ENCODE measurements at regions not wholly inside any gene's neighbourhood (a gene's known extent, or its start where the extent isn't known, plus 50 kb on each side); places are given as distances from the start of the nearest gene placed in this dataset.

GRCh38 chr14:83342590-83342989, 1808.9 kb upstream of the SEL1L start:
- no TSS peak for BruUV-seq (replicated peaks)
- Histone ChIP-seq H4K20me1 (ENCODE audit: insufficient read depth, low read length) (no peaks in the 10 kb centered on the region), H3K9me2 (ENCODE audit: insufficient read depth, low read length) (no peaks in the 10 kb centered on the region), H2AFZ (ENCODE audit: low read length) (no peak overlapping the region), H3K9me3 (ENCODE audit: low read length) (no peaks in the 10 kb centered on the region), H3K4me1 (ENCODE audit: insufficient read depth, low read length, poor library complexity, severe bottlenecking) (no peaks in the 10 kb centered on the region), H3K4me3 (ENCODE audit: low read depth, low read length, poor library complexity, severe bottlenecking) (no peak overlapping the region), H3K27ac (ENCODE audit: low read depth, low read length, poor library complexity, severe bottlenecking) (no peak overlapping the region), H3K79me2 (ENCODE audit: insufficient read depth, low read depth, low read length) (no peaks in the 10 kb centered on the region), H3K4me2 (ENCODE audit: low read length) (no peak overlapping the region), H3K36me3 (ENCODE audit: insufficient read depth, low read length) (no peaks in the 10 kb centered on the region)
- ChIA-PET CTCF (ENCODE audit: unreplicated experiment) (no interaction called here), POLR2A (interaction anchor here (0.6 to 2.2 kb wide), 7 partner anchors 11 to 59 kb away, joined by 3 to 9 read pairs (median 5); no protein-coding TSS in a partner anchor)
- no peak for TF ChIP-seq EZH2phosphoT487 (IDR thresholded peaks at IDR 0.05; ENCODE audit: borderline replicate concordance, low read depth, low read length)
- TF ChIP-seq CTCF (conservative IDR thresholded peaks at IDR 0.05; ENCODE audit: low read length), result no peak
- DNase-seq (ENCODE audit: low spot score), result no peak
- intact Hi-C loops (cut with micrococcal nuclease; ENCODE audit: unreplicated experiment), result no loop called here

- Histone ChIP-seq H3K4me3 (ENCODE audit: low read depth, low read length, poor library complexity, severe bottlenecking) (no peak overlapping the region), H3K36me3 (ENCODE audit: insufficient read depth, low read length) (no peaks in the 10 kb centered on the region), H3K79me2 (ENCODE audit: insufficient read depth, low read depth, low read length) (no peaks in the 10 kb centered on the region), H3K4me2 (ENCODE audit: low read length) (no peak overlapping the region), H2AFZ (ENCODE audit: low read length) (no peak overlapping the region), H3K9me3 (ENCODE audit: low read length) (no peaks in the 10 kb centered on the region), H4K20me1 (ENCODE audit: insufficient read depth, low read length) (no peaks in the 10 kb centered on the region), H3K27ac (ENCODE audit: low read depth, low read length, poor library complexity, severe bottlenecking) (no peak overlapping the region), H3K4me1 (ENCODE audit: insufficient read depth, low read length, poor library complexity, severe bottlenecking) (no peaks in the 10 kb centered on the region), H3K9me2 (ENCODE audit: insufficient read depth, low read length) (no peaks in the 10 kb centered on the region)
- ChIA-PET CTCF (ENCODE audit: unreplicated experiment) (no interaction called here), POLR2A (interaction anchor here (0.6 to 0.8 kb wide), 2 partner anchors 13 to 85 kb away, joined by 3 read pairs; no protein-coding TSS in a partner anchor)
- no TSS peak for BruUV-seq (replicated peaks)
- no peak for DNase-seq (ENCODE audit: low spot score)
- no peak for TF ChIP-seq EZH2phosphoT487 (IDR thresholded peaks at IDR 0.05; ENCODE audit: borderline replicate concordance, low read depth, low read length)
- no peak for TF ChIP-seq CTCF (conservative IDR thresholded peaks at IDR 0.05; ENCODE audit: low read length)
- intact Hi-C loops (cut with micrococcal nuclease; ENCODE audit: unreplicated experiment), result no loop called here
These were observed 1814.2 kb upstream of the SEL1L start for GRCh38 chr14:83347874-83348273.

- Histone ChIP-seq H2AFZ (ENCODE audit: low read length) (no peak overlapping the region), H3K4me1 (ENCODE audit: insufficient read depth, low read length, poor library complexity, severe bottlenecking) (peaks cover 36% of the 10 kb centered on the region), H3K36me3 (ENCODE audit: insufficient read depth, low read length) (no peaks in the 10 kb centered on the region), H3K4me2 (ENCODE audit: low read length) (peak overlapping the region; percentile 54), H3K4me3 (ENCODE audit: low read depth, low read length, poor library complexity, severe bottlenecking) (peak overlapping the region; percentile 29), H3K79me2 (ENCODE audit: insufficient read depth, low read depth, low read length) (no peaks in the 10 kb centered on the region), H3K9me3 (ENCODE audit: low read length) (no peaks in the 10 kb centered on the region), H3K9me2 (ENCODE audit: insufficient read depth, low read length) (no peaks in the 10 kb centered on the region), H3K27ac (ENCODE audit: low read depth, low read length, poor library complexity, severe bottlenecking) (peak overlapping the region; percentile 69), H4K20me1 (ENCODE audit: insufficient read depth, low read length) (no peaks in the 10 kb centered on the region)
- intact Hi-C loops (cut with micrococcal nuclease; ENCODE audit: unreplicated experiment), result loop anchor here (5.0 kb wide), 1 partner anchor 38 kb away; no protein-coding TSS in a partner anchor
- ChIA-PET POLR2A (interaction anchor here (0.5 to 2.1 kb wide), 6 partner anchors 13 to 30 kb away, joined by 3 to 9 read pairs (median 5); no protein-coding TSS in a partner anchor), CTCF (ENCODE audit: unreplicated experiment) (no interaction called here)
- DNase-seq (ENCODE audit: low spot score), result peak; percentile 50
- BruUV-seq (replicated peaks), result no TSS peak
- TF ChIP-seq CTCF (conservative IDR thresholded peaks at IDR 0.05; ENCODE audit: low read length) (no peak), EZH2phosphoT487 (IDR thresholded peaks at IDR 0.05; ENCODE audit: borderline replicate concordance, low read depth, low read length) (no peak)
These were observed 1822.0 kb upstream of the SEL1L start for GRCh38 chr14:83355609-83356008.

Data from OCI-LY7 (cell line).